Cardiac muscle cell (in vitro differentiated cells and primary cell): ENCODE measurements at regions not wholly inside any gene's neighbourhood (a gene's known extent, or its start where the extent isn't known, plus 50 kb on each side); places are given as distances from the start of the nearest gene placed in this dataset.
A peak's percentile ranks its signal among the peaks of the same experiment; 100 is the strongest.

ENCODE experiments used
- DNase-seq, 2 donors: peaks; one replicate each; pipeline versions ENCODE4 v3.0.0 to v3.0.0-alpha.2; 2010 to 2017; ENCODE audit warnings: low read depth in 1 of 2, low spot score in 1 of 2
- H3K27ac ChIP-seq: fragments of 200-600 bp; sonication (generic); 2 replicates; pipeline ENCODE4 v1.5.1; 2016
- H3K27me3 ChIP-seq: fragments of 200-600 bp; sonication (generic); 2 replicates; pipeline ENCODE4 v1.6.0; 2016; ENCODE audit warnings: control low read depth
- H3K36me3 ChIP-seq: fragments of 200-600 bp; sonication (generic); 2 replicates; pipeline ENCODE4 v1.5.1; 2016; ENCODE audit warnings: control low read depth
- H3K4me1 ChIP-seq: fragments of 200-600 bp; sonication (generic); 2 replicates; pipeline ENCODE4 v1.8.1; 2017; ENCODE audit warnings: low read depth, mild to moderate bottlenecking, mixed run types
- H3K4me3 ChIP-seq: fragments of 200-600 bp; sonication (generic); 2 replicates; pipeline ENCODE4 v1.5.1; 2016; ENCODE audit warnings: mild to moderate bottlenecking
- H3K9me3 ChIP-seq: fragments of 200-600 bp; sonication (generic); 2 replicates; pipeline ENCODE4 v1.5.1; 2017; ENCODE audit warnings: low read depth, mild to moderate bottlenecking, control low read depth
- TF ChIP-seq, protein P1 (sequence below): IDR thresholded peaks from 2 replicates; pipeline ENCODE4 v1.5.1; 2012; ENCODE audit warnings: low read depth, mild to moderate bottlenecking, low read length

DNA sequence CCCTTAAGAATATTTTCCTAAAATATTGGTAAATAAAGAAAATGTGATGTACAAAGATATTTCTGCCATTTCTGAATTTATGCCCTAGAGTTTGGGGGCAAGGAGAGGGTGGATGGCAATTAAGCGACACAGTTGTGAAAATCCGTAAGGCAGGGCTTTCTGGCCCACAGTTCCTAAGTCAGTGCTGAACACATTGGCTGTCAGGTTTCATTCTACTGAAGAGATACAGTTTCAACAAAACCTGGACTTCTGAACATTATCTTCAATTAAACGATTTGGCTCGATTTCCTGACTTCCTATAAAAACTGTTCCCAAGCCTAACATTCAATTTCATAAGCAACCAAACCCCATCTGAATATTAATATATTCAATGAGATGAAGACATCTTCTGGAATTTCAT lies 61.1 kb upstream of the NEBL start:
- H3K4me3 ChIP-seq, result no peak overlapping the region
- H3K27me3 ChIP-seq, result no peaks in the 10 kb centered on the region
- peaks cover 80% of the 10 kb centered on the region for H3K4me1 ChIP-seq
- H3K9me3 ChIP-seq, result no peaks in the 10 kb centered on the region
- TF ChIP-seq, protein P1, sequence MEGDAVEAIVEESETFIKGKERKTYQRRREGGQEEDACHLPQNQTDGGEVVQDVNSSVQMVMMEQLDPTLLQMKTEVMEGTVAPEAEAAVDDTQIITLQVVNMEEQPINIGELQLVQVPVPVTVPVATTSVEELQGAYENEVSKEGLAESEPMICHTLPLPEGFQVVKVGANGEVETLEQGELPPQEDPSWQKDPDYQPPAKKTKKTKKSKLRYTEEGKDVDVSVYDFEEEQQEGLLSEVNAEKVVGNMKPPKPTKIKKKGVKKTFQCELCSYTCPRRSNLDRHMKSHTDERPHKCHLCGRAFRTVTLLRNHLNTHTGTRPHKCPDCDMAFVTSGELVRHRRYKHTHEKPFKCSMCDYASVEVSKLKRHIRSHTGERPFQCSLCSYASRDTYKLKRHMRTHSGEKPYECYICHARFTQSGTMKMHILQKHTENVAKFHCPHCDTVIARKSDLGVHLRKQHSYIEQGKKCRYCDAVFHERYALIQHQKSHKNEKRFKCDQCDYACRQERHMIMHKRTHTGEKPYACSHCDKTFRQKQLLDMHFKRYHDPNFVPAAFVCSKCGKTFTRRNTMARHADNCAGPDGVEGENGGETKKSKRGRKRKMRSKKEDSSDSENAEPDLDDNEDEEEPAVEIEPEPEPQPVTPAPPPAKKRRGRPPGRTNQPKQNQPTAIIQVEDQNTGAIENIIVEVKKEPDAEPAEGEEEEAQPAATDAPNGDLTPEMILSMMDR, result no peak
- H3K36me3 ChIP-seq, result no peaks in the 10 kb centered on the region
- H3K27ac ChIP-seq, result no peak overlapping the region
- no peak for DNase-seq

DNA sequence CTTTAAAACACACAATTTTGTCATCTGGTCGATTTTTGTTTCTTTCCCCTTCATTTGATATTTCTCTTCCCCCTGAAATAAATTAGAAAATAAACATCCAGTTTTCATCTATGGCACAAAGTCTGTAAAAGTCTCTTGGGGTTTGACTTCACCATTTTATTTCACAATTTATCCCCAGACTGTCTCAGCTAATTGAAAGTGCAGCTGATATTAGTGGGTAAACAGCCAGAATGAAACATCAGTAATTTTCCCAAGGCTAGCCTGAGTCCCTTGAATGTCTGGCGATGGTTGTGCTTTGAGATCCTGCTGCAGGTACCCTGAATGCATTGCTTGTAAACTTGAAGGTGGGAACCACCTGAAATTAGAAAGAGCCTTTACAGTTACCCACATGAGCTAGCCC lies 60.6 kb upstream of the NEBL start:
- no peaks in the 10 kb centered on the region for H3K27me3 ChIP-seq
- no peak for DNase-seq
- H3K27ac ChIP-seq, result no peak overlapping the region
- no peaks in the 10 kb centered on the region for H3K36me3 ChIP-seq
- TF ChIP-seq, protein P1, result no peak
- H3K4me1 ChIP-seq, result peaks cover 81% of the 10 kb centered on the region
- no peak overlapping the region for H3K4me3 ChIP-seq
- H3K9me3 ChIP-seq, result no peaks in the 10 kb centered on the region

DNA sequence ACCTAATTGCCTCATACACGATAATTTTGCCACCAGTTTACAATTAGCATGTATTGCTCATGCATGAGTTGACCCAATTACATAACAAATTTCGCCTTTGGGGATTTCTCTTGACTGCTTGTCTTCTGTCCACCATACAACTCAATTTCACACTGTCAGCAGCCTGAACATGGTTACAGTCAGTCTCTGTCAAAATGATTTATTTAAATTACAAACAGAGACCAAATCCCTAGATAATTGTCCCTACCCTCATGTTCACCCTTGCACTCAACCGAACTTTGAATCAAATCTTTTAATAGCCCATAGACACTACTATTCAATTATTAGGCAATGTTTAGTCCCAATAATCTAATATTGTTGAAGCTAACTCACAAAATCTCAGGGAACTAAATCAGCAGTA lies 59.7 kb upstream of the NEBL start:
- H3K27ac ChIP-seq, result no peak overlapping the region
- peaks cover 76% of the 10 kb centered on the region for H3K4me1 ChIP-seq
- no peaks in the 10 kb centered on the region for H3K9me3 ChIP-seq
- DNase-seq, result no peak
- no peaks in the 10 kb centered on the region for H3K36me3 ChIP-seq
- H3K4me3 ChIP-seq, result no peak overlapping the region
- TF ChIP-seq, protein P1, result no peak
- H3K27me3 ChIP-seq, result no peaks in the 10 kb centered on the region

DNA sequence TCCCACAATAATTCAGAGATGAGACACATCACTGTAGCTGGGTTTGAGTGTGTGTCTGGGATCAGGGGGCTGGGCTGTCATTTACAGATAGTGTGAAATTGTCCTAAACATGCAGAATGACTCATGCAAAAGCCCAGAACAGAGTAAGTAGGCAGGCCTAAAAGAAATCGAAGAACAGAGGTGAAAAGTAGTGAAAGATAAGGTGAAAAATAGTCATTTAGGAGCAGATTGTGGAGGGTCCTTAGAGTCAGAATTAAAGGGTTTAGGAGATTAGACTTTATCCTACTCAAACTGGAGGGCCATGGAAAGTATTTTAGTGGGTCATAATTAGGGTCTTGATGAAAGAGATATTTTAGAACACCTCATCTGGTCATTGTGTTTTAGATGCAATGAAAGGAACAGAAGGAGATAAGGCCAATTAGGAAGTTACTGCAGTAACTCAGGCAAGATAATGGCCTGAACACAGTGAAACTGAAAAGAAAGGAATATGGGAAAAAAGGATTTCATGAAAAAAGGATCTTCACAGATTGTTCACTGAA lies 58.3 kb upstream of the NEBL start:
- no peaks in the 10 kb centered on the region for H3K36me3 ChIP-seq
- no peak overlapping the region for H3K4me3 ChIP-seq
- TF ChIP-seq, protein P1, result no peak
- peak overlapping the region; percentile 89 for H3K27ac ChIP-seq
- H3K4me1 ChIP-seq, result peaks cover 65% of the 10 kb centered on the region
- DNase-seq, result peak in 1 of 2 donors; percentile 11
- H3K9me3 ChIP-seq, result no peaks in the 10 kb centered on the region
- no peaks in the 10 kb centered on the region for H3K27me3 ChIP-seq

DNA sequence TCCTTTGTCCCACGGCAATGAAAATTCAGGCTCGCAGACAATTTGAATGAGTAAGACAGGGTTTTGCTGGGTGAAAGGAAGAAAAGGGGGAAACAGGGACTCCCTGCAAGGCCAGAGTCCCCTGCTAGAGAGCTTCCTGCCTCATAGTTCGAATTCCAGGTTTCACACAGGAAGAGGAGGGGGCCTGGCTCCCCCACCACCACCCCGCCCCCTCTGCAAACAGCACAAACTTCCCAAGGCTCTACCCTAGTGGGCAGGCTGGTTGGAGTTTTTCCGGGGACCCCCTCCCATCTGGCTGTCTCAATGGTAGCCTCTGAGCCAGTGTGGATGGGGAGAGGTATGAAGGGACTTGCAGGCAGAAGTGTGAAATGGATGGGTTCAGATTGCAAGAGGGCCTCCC lies 57.4 kb upstream of the NEBL start:
- DNase-seq, result peak in 1 of 2 donors; percentile 21
- Histone ChIP-seq H3K27me3 (no peaks in the 10 kb centered on the region), H3K36me3 (no peaks in the 10 kb centered on the region), H3K4me3 (no peak overlapping the region), H3K9me3 (no peaks in the 10 kb centered on the region), H3K27ac (peak overlapping the region; percentile 89), H3K4me1 (peaks cover 69% of the 10 kb centered on the region)
- TF ChIP-seq, protein P1, result no peak

DNA sequence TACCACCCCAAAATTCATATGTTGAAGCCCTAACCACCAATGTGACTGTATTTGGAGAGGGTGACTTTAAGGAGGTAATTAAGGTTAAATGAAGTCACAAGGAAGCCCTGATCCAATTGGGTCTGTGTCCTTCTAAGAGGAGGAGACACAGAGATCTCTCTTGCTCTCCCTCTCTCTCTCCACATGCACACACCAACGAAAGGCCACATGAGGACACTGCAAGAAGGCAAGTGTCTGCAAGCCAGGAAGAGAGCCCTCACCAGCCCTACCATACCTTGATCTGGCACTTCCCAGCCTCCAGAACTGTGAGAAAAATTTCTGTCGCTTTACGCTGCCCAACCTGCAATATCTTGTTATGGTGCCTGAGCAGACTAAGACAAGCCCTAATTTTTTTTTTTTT lies 56.0 kb upstream of the NEBL start:
- H3K4me3 ChIP-seq, result no peak overlapping the region
- H3K27me3 ChIP-seq, result no peaks in the 10 kb centered on the region
- no peak for DNase-seq
- H3K36me3 ChIP-seq, result no peaks in the 10 kb centered on the region
- H3K9me3 ChIP-seq, result no peaks in the 10 kb centered on the region
- TF ChIP-seq, protein P1, result no peak
- H3K27ac ChIP-seq, result peak overlapping the region; percentile 89
- H3K4me1 ChIP-seq, result peaks cover 67% of the 10 kb centered on the region
